Activated CD4-positive, alpha-beta T cell treated with anti-CD3 and anti-CD28 coated beads, Interleukin-2, amount 10 ng/mL, durations not matched to agents 24 days and 14 days (primary cell): ENCODE measurements at regions not wholly inside any gene's neighbourhood (a gene's known extent, or its start where the extent isn't known, plus 50 kb on each side); places are given as distances from the start of the nearest gene placed in this dataset.

Source experiments
- DNase-seq: peaks from one replicate; pipeline ENCODE4 v3.0.0; 2022
- H3K27ac Mint-ChIP-seq: one replicate; pipeline ENCODE4 v1.8.0; 2022; ENCODE audit warnings: mild to moderate bottlenecking, mixed read lengths
- H3K27me3 Mint-ChIP-seq: one replicate; pipeline ENCODE4 v1.8.0; 2022; ENCODE audit warnings: mixed read lengths
- H3K36me3 Mint-ChIP-seq: one replicate; pipeline ENCODE4 v1.8.0; 2022; ENCODE audit warnings: low read depth, mild to moderate bottlenecking, mixed read lengths
- H3K4me1 Mint-ChIP-seq: one replicate; pipeline ENCODE4 v1.8.0; 2021; ENCODE audit warnings: mixed read lengths
- H3K4me3 Mint-ChIP-seq: one replicate; pipeline ENCODE4 v1.8.0; 2022; ENCODE audit warnings: mild to moderate bottlenecking, moderate library complexity, mixed read lengths
- H3K9me3 Mint-ChIP-seq: one replicate; pipeline ENCODE4 v1.8.0; 2021; ENCODE audit warnings: mixed read lengths
- intact Hi-C: fragments of 100-400 bp; cut with micrococcal nuclease; formaldehyde crosslinking; loops from one replicate; pipeline ENCODE4 v1.15.1; 2023

DNA sequence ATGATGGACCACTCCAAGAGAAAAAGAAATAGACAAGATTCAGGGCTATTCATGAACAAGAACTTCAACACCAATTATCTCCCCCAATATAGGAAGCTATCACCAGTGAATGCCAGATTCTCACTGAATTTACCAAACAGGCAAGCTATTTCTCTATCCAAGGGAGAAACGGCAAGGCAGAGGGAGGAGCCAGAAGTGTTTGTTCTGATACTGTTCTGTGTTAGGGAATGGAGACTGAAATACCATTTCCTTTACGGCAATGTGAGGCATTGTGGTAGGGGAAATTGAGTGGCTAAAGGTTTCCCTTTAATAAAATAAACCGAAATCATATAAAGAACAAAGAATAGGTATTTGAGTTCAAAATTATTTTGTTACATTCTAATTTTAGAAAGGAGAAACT lies 68.0 kb upstream of the ALDH1A1 start:
- H3K9me3 Mint-ChIP-seq = no peaks in the 10 kb centered on the region
- H3K4me1 Mint-ChIP-seq = peaks cover 7% of the 10 kb centered on the region
- no peaks in the 10 kb centered on the region for H3K36me3 Mint-ChIP-seq
- H3K27me3 Mint-ChIP-seq = peaks cover 24% of the 10 kb centered on the region
- DNase-seq = no peak
- H3K27ac Mint-ChIP-seq = no peak overlapping the region
- intact Hi-C loops = loop anchor here (5.0 kb wide), 1 partner anchor 164 kb away; no protein-coding TSS in a partner anchor
- H3K4me3 Mint-ChIP-seq = no peak overlapping the region

DNA sequence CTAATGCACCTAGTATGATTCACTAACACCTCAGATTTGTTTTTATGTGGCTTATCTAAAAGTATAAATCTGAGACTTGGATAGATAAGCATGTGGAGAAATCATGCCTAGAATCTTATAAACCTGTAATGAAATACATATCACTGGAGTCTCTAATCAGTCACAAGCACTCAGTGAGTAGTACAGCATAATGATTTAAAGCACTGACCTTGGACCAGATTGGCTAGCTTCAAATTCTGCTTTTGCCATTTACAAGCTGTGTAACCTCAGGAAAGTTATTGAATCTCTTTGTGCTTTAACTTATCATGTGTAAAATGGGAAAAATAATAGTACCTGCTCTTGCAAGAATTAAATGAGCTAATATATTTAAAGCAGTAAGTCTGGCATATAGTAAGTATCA lies 61.2 kb upstream of the ALDH1A1 start:
- peaks cover 21% of the 10 kb centered on the region for H3K27me3 Mint-ChIP-seq
- intact Hi-C loops = no loop called here
- H3K4me1 Mint-ChIP-seq = no peaks in the 10 kb centered on the region

DNA sequence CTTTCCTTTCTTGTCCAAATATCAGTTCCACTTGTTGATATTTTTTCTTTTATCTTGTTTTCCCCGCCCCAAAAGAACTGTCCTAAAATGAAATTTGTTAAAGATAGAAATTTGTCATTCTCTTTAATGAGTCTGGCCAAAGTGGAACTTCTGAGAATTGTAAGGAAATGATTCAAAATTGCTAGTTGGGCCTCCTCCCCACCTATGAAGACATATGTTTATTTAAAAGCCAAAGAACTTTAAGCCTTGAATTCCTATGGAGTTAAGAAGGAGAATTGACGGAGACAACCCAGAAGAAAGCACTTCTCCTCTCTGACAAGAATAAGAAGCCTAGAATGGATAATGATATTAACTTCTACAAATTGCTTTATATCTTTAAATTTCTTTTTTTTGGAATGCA lies 59.1 kb upstream of the ALDH1A1 start:
- peaks cover 22% of the 10 kb centered on the region for H3K27me3 Mint-ChIP-seq
- no peak for DNase-seq
- no peak overlapping the region for H3K4me3 Mint-ChIP-seq
- H3K27ac Mint-ChIP-seq = no peak overlapping the region
- intact Hi-C loops = no loop called here
- H3K4me1 Mint-ChIP-seq = no peaks in the 10 kb centered on the region
- H3K36me3 Mint-ChIP-seq = no peaks in the 10 kb centered on the region
- no peaks in the 10 kb centered on the region for H3K9me3 Mint-ChIP-seq

More for the DNA sequence above, 61.2 kb upstream of the ALDH1A1 start:
- DNase-seq = no peak
- no peak overlapping the region for H3K4me3 Mint-ChIP-seq
- no peaks in the 10 kb centered on the region for H3K9me3 Mint-ChIP-seq
- no peaks in the 10 kb centered on the region for H3K36me3 Mint-ChIP-seq
- H3K27ac Mint-ChIP-seq = no peak overlapping the region

DNA sequence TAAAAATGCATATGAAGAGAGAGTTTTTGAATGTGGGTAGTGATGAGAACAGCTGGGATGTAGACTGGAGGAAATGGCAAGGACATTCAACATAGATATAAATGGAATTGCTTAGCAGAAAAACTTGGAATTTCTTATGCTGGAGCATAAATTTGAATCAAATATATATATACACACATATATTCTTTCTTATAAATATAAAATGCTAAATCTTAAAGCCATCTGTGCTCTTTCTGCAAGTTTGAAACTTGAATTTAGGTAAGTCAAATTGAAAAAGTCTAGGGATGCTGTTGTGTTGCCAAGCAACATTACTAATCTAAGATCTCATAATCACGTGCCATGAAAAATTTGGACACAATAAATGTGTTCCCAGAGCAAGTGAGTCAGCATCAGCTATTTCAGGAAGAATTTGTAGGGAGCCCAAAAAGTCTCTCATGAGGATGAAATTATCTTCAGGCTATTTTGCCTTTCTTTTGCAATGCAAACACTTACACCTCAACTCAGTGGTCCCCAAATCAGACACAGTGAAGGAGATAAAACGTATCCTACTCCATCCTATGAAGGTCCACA lies 58.4 kb upstream of the ALDH1A1 start:
- no peak overlapping the region for H3K27ac Mint-ChIP-seq
- no peaks in the 10 kb centered on the region for H3K4me1 Mint-ChIP-seq
- no peak overlapping the region for H3K4me3 Mint-ChIP-seq
- DNase-seq = no peak
- no peaks in the 10 kb centered on the region for H3K36me3 Mint-ChIP-seq
- peaks cover 22% of the 10 kb centered on the region for H3K27me3 Mint-ChIP-seq
- intact Hi-C loops = no loop called here
- no peaks in the 10 kb centered on the region for H3K9me3 Mint-ChIP-seq

DNA sequence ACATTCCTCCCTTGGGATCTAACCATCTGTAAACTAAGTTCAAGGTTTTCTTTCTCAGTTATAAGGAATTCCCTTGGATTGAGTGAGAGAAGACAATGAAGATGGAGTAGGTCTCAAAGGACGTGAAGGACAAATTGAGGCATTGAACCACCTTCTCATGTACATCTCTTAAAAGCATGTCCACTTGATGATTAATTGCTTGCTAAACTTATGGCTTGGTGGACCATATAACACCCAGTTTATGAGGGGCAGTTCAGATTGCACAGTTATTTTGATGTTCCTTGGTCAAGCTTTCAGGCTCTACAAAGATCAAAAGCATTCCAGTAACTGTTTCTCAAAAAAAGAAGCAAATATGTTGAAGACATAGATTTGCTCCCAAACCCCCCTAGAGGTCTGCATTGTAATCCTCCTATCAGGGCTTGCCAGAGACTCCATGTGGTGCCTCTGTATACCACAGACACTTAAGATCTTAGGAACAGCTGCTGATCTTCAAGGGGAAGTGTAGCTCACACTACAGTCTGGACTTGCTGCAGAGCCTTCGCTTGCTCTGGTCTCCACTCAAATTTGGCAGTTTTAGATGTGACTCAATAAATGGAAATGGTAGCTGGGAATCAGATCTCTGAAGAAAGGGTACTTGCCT lies 56.9 kb upstream of the ALDH1A1 start:
- Mint-ChIP-seq H3K4me3 (no peak overlapping the region), H3K27ac (no peak overlapping the region), H3K36me3 (no peaks in the 10 kb centered on the region), H3K27me3 (peaks cover 22% of the 10 kb centered on the region), H3K4me1 (no peaks in the 10 kb centered on the region), H3K9me3 (no peaks in the 10 kb centered on the region)
- DNase-seq = no peak
- intact Hi-C loops = no loop called here

DNA sequence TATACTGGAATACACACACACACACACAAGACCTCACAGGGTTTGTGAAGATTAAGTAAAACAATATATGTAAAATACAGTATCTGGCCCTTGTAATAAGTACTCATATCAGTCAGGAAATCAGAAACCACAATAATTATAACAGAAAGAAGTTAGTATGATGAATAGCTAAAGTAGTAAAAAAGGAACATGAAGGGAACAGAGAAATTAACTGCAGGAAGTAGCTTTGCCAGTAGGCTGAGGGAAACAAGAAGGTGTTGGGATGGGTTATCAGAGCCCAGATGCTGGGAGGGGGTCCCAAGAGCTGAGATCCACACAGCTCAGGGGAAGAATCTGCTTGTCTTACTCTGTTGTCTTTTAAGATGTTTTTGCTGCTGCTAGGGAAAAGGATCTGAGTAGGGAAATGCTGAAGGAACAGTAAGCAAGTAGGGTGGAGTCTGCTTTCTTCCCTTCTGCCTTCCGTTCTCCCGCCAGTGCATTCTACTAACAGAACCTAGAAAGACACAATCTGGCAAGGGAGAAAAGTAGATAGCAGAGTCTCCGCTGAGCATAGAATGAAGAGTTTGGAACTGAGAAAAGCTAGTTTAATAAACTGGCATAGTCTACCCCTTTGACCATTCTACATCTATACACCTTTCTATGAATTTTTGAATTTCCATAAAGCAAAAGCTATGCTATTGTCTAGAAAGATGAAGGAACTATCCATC lies 55.3 kb upstream of the ALDH1A1 start:
- Mint-ChIP-seq H3K27me3 (peaks cover 22% of the 10 kb centered on the region), H3K4me3 (no peak overlapping the region), H3K36me3 (no peaks in the 10 kb centered on the region), H3K27ac (no peak overlapping the region), H3K4me1 (no peaks in the 10 kb centered on the region), H3K9me3 (no peaks in the 10 kb centered on the region)
- DNase-seq = no peak
- intact Hi-C loops = no loop called here

DNA sequence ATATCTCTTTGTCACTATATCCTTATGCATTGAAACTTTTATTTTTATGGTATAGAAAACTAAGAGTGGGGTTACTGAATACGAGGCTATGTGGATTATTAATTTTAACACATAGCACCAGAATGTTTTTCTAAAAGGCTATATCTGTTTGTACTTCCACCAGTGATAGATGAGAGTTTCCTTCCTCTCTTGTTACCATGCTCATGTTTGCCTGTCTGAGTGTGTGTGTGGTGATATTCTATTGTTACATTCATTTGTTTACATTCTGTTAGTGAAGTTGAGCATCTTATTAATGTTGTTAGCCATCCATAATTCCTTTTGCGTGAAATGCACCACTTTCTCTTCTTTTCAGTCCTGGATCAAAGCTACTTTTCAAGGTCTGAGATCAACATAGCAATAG lies 54.1 kb upstream of the ALDH1A1 start:
- no peaks in the 10 kb centered on the region for H3K9me3 Mint-ChIP-seq
- H3K27me3 Mint-ChIP-seq = peaks cover 21% of the 10 kb centered on the region

More for the DNA sequence above, 54.1 kb upstream of the ALDH1A1 start:
- H3K36me3 Mint-ChIP-seq = no peaks in the 10 kb centered on the region
- intact Hi-C loops = no loop called here
- no peak overlapping the region for H3K4me3 Mint-ChIP-seq
- no peaks in the 10 kb centered on the region for H3K4me1 Mint-ChIP-seq
- no peak overlapping the region for H3K27ac Mint-ChIP-seq
- DNase-seq = no peak
